Parathyroid adenoma (tissue), 2 donors: ENCODE measurements at regions not wholly inside any gene's neighbourhood (a gene's known extent, or its start where the extent isn't known, plus 50 kb on each side); places are given as distances from the start of the nearest gene placed in this dataset.

Experiments used
- H2AFZ ChIP-seq: fragments of 300-600 bp; sonication (generic); one replicate; pipeline ENCODE4 v1.7.0; 2017; ENCODE audit warnings: antibody characterized with exemption, mild to moderate bottlenecking
- H3K27ac ChIP-seq: fragments of 300-600 bp; sonication (generic); one replicate; pipeline ENCODE4 v1.7.0; 2017
- H3K27me3 ChIP-seq: fragments of 300-600 bp; sonication (generic); one replicate; pipeline ENCODE4 v1.7.0; 2017; ENCODE audit warnings: low read length; ENCODE audit not compliant: control insufficient read depth, insufficient read depth
- H3K36me3 ChIP-seq: fragments of 300-600 bp; sonication (generic); one replicate; pipeline ENCODE4 v1.7.0; 2017; ENCODE audit warnings: low read length; ENCODE audit not compliant: control insufficient read depth, insufficient read depth
- H3K4me1 ChIP-seq: fragments of 300-600 bp; sonication (generic); one replicate; pipeline ENCODE4 v1.7.0; 2017; ENCODE audit warnings: control low read depth
- H3K4me2 ChIP-seq: fragments of 300-600 bp; sonication (generic); one replicate; pipeline ENCODE4 v1.7.0; 2017; ENCODE audit warnings: low read length
- H3K4me3 ChIP-seq: fragments of 300-600 bp; sonication (generic); one replicate; pipeline ENCODE4 v1.7.0; 2017; ENCODE audit warnings: low read depth, low read length
- H3K79me2 ChIP-seq: fragments of 300-600 bp; sonication (generic); one replicate; pipeline ENCODE4 v1.7.0; 2017; ENCODE audit warnings: control low read depth
- H3K9ac ChIP-seq: fragments of 300-600 bp; sonication (generic); one replicate; pipeline ENCODE4 v1.7.0; 2017; ENCODE audit warnings: mild to moderate bottlenecking
- H3K9me3 ChIP-seq: fragments of 300-600 bp; sonication (generic); one replicate; pipeline ENCODE4 v1.7.0; 2017; ENCODE audit warnings: low read length; ENCODE audit not compliant: control insufficient read depth
- CTCF ChIP-seq: fragments of 300-600 bp; sonication (generic); IDR thresholded peaks from one replicate; pipeline ENCODE4 v1.7.0; 2017; ENCODE audit warnings: antibody characterized with exemption, mild to moderate bottlenecking
- donor health status: primary hyperparathyroidism.

DNA sequence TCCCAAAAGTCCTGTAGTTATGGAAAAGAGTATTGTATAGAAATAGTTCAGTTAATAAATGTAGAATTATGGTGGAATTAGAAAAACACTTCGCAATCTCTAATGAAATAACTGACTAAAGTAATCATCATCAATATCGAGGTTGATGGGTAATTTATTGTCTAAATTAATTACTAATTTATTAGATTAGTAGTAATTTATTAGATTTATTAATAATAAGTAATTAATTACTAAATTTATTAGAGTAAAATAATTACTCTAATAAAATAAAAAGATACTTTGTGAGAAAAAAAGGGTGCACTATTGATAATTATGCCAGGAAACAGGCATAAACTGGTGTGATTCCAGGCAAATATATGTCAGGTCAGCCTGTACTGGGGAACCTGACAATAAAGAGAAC lies 455.6 kb downstream of the AASDHPPT start:
- H2AFZ ChIP-seq, result no peak overlapping the region
- H3K4me3 ChIP-seq, result no peak overlapping the region
- no peak overlapping the region for H3K4me2 ChIP-seq
- H3K9ac ChIP-seq, result no peak overlapping the region
- TF ChIP-seq CTCF, result no peak
- H3K4me1 ChIP-seq, result no peaks in the 10 kb centered on the region
- no peaks in the 10 kb centered on the region for H3K79me2 ChIP-seq
- H3K27me3 ChIP-seq, result no peaks in the 10 kb centered on the region
- no peaks in the 10 kb centered on the region for H3K9me3 ChIP-seq
- no peak overlapping the region for H3K27ac ChIP-seq
- no peaks in the 10 kb centered on the region for H3K36me3 ChIP-seq

DNA sequence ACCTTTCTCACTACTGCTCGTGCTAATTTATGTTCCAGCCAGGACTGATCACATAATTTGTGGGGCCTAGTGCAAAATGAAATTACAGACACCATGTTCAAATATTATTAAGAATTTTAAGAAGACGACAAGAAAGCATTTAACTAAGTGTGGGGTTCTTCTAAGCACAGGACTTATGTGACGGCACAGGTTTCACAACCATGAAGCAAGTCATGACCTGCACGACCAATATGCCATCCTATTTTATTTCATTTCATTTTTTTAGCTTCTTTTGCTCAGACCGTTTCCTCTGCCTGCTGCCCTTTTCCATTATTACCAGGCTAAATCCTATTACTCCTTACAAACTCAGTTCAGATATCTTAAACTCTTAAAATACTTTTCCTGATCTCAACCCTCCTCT lies 462.5 kb downstream of the AASDHPPT start:
- Histone ChIP-seq H3K27me3 (no peaks in the 10 kb centered on the region), H3K36me3 (no peaks in the 10 kb centered on the region), H3K27ac (no peak overlapping the region), H3K4me3 (no peak overlapping the region), H3K9ac (no peak overlapping the region), H3K4me2 (no peak overlapping the region), H3K4me1 (no peaks in the 10 kb centered on the region), H3K79me2 (no peaks in the 10 kb centered on the region), H3K9me3 (no peaks in the 10 kb centered on the region), H2AFZ (no peak overlapping the region)
- no peak for TF ChIP-seq CTCF

GRCh38 chr11:106548406-106548805 lies 469.9 kb downstream of the GUCY1A2 start:
- H3K4me2 ChIP-seq, result no peak overlapping the region
- no peaks in the 10 kb centered on the region for H3K79me2 ChIP-seq
- no peak overlapping the region for H3K27ac ChIP-seq
- no peak for TF ChIP-seq CTCF
- no peak overlapping the region for H3K9ac ChIP-seq
- H3K9me3 ChIP-seq, result no peaks in the 10 kb centered on the region
- H2AFZ ChIP-seq, result no peak overlapping the region
- H3K36me3 ChIP-seq, result no peaks in the 10 kb centered on the region
- H3K4me3 ChIP-seq, result no peak overlapping the region
- no peaks in the 10 kb centered on the region for H3K4me1 ChIP-seq
- no peaks in the 10 kb centered on the region for H3K27me3 ChIP-seq

DNA sequence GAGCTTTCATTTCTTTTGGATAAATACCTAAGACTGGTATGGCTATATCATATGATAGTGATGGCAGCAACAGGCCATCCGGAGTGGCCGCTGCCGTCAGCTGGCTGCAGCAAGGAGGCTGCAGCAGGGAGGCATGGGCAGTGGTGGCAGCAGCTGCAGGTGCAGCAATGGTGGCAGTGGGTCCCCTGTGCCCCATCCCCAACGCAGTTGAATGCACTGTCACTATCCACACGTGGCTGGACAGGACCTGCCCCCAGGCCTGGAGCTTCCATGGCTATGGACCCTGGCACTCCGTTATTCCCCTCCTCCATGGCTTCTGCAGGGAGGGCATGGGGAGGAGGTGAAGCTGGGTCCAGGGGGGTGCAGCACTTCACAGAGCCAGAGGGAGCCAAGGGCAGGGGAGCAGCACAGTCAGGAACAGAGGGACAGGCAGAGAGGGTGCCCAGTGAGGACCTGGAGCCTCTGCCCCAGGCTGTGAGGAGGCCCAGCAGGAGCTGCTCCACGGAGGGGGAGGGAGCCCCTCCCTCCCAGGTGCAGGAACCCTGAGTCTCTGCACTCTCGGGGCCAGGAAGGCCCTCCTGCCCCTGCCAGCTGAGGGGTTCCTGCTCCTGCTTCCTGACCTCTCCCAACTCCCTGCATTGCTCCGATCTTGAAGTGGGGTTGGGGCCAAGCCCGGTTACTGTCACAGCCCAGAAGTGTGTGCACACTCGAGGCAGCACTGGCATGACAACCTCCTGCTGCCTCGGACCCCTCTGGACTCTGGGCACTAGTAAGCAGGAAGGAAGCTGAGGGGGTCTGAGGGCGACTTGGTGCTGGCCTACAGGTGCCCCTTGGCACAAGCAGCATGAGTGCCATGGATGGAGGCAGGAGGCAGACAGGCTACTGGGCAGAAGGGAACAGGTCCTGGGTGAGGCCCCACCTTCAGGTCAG lies 466.3 kb downstream of the GUCY1A2 start:
- H3K79me2 ChIP-seq, result no peaks in the 10 kb centered on the region
- H3K9me3 ChIP-seq, result no peaks in the 10 kb centered on the region
- H3K27me3 ChIP-seq, result no peaks in the 10 kb centered on the region
- H2AFZ ChIP-seq, result no peak overlapping the region
- H3K36me3 ChIP-seq, result no peaks in the 10 kb centered on the region
- no peak overlapping the region for H3K4me2 ChIP-seq
- TF ChIP-seq CTCF, result no peak
- H3K4me1 ChIP-seq, result no peaks in the 10 kb centered on the region
- no peak overlapping the region for H3K9ac ChIP-seq
- H3K4me3 ChIP-seq, result no peak overlapping the region
- no peak overlapping the region for H3K27ac ChIP-seq
